ENCODE measurements at regions not wholly inside any gene's neighbourhood (a gene's known extent, or its start where the extent isn't known, plus 50 kb on each side); places are given as distances from the start of the nearest gene placed in this dataset.
"Not testable (repeated sequence)": the region's sequence is repeated elsewhere in the genome, so short reads cannot be mapped to it uniquely, and the experiment has no call there.

DNA sequence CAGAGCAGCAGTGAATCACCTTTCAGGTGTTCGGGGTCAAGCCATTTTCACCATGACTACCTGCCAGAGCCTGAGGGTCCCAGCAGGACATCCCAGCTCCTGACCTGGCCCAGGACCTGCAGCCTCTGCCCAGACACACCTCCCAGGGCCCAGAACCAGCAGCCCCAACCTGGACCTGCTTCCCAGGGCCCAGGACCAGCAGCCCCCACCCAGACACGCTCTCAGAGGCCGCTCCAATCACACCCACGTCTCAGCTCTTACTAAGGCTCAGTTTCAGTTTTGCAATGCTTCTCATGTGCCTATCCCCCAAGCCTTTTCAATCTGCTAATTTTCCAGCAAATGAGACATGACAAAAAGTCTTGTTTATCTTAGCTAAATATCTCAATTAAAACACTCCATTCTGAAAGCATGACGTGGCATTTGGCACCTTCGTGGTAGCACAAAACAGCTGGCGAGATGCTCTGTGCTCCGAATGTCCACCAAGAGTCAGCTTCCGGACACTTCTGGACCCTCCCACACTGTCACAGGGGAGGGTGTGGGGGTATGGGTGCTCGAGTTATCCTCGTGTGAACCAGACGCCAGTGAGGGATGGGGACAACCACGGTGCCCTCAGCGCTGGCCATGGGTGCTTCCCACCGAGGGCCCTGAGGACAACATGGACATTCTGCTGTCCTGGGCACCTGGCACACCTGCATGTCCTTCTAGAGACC is 253.2 kb downstream of the DLL1 start:
- TF ChIP-seq, protein P1, sequence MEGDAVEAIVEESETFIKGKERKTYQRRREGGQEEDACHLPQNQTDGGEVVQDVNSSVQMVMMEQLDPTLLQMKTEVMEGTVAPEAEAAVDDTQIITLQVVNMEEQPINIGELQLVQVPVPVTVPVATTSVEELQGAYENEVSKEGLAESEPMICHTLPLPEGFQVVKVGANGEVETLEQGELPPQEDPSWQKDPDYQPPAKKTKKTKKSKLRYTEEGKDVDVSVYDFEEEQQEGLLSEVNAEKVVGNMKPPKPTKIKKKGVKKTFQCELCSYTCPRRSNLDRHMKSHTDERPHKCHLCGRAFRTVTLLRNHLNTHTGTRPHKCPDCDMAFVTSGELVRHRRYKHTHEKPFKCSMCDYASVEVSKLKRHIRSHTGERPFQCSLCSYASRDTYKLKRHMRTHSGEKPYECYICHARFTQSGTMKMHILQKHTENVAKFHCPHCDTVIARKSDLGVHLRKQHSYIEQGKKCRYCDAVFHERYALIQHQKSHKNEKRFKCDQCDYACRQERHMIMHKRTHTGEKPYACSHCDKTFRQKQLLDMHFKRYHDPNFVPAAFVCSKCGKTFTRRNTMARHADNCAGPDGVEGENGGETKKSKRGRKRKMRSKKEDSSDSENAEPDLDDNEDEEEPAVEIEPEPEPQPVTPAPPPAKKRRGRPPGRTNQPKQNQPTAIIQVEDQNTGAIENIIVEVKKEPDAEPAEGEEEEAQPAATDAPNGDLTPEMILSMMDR (IDR thresholded peaks at IDR 0.05; ENCODE audit: insufficient read depth, low read depth, low read length, missing control alignments), result no peak
- no peak overlapping the region for H3K4me3 ChIP-seq (ENCODE audit: low read length)
- DNase-seq (ENCODE audit: low read depth), result no peak

DNA sequence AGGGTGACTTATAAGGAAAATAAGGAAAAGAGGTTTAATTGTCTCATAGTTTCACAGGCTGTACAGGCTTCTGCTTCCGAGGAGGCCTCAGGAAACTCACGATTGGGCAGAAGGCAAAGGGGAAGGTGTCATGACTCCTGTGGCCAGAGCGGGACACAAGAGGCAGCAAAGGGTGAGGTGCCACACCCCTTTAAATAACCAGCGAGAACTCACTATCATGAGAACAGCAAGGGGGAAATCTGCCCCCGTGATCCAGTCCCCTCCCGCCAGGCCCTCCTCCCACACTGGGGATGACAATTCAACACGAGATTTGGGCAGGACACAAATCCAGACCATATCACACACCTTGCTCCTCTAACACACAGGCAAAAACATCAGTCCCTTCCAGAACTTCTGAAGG is 254.0 kb downstream of the DLL1 start:
- no peak for DNase-seq (ENCODE audit: low read depth)
- H3K4me3 ChIP-seq (ENCODE audit: low read length), result no peak overlapping the region
- TF ChIP-seq, protein P1 (IDR thresholded peaks at IDR 0.05; ENCODE audit: insufficient read depth, low read depth, low read length, missing control alignments), result no peak

DNA sequence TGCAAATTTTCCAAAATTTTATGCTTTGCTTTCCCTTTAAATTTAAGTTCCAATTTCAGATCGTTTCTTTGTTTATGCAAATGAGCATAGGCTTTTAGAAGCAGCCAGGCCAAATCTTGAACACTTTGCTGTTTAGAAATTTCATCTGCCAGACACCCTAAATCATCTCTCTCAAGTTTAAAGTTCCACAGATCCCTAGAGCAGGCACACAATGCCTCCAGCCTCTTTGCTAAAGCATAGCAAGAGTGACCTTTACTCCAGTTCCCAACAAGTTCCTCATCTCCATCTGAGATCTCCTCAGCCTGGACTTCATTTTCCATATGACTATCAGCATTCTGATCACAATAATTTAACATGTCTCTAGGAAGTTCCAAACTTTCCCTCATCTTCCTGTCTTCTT is 254.5 kb downstream of the DLL1 start:
- DNase-seq (ENCODE audit: low read depth), result not testable (repeated sequence)

DNA sequence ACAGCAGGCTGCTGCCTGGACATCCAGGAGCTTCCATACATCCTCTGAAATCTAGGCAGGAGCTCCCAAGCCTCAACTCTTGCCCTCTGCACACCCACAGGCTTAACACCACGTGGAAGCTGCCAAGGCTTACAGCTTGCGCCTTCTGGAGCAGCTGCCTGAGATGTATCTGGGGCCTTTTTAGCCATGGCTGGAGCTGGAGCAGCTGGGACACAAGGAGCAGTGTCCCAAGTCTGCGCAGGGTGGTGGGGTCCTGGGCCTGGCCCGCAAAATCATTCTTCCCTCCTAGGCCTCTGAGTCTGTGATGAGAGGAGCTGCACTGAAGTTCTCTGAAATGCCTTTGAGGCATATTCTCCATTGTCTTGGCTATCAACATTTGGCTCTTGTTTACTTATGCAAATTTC is 255.0 kb downstream of the DLL1 start:
- no peak for DNase-seq (ENCODE audit: low read depth)
- no peak overlapping the region for H3K4me3 ChIP-seq (ENCODE audit: low read length)
- TF ChIP-seq, protein P1 (IDR thresholded peaks at IDR 0.05; ENCODE audit: insufficient read depth, low read depth, low read length, missing control alignments), result no peak

More for the DNA sequence above, 254.5 kb downstream of the DLL1 start:
- not testable (repeated sequence) for H3K4me3 ChIP-seq (ENCODE audit: low read length)

DNA sequence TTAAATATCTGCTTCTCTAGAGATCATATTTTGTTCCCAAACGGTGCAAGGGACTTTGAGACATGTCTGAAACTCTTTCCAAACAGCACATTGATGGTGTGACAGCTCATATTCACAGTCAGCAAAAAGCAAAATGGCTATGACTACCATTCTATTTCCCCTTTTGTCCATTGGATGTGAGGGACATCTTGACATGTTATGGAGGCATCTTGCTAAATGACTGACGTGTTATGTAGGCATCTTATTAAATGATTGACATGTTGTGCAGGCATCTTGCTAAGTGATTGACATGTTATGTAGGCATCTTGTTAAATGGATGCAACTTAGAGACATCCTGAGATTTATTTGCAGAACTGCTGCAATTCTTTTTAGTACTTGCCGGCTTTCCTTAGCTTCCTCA is 255.8 kb downstream of the DLL1 start:
- DNase-seq (ENCODE audit: low read depth), result no peak
- TF ChIP-seq, protein P1 (IDR thresholded peaks at IDR 0.05; ENCODE audit: insufficient read depth, low read depth, low read length, missing control alignments), result no peak
- H3K4me3 ChIP-seq (ENCODE audit: low read length), result no peak overlapping the region

DNA sequence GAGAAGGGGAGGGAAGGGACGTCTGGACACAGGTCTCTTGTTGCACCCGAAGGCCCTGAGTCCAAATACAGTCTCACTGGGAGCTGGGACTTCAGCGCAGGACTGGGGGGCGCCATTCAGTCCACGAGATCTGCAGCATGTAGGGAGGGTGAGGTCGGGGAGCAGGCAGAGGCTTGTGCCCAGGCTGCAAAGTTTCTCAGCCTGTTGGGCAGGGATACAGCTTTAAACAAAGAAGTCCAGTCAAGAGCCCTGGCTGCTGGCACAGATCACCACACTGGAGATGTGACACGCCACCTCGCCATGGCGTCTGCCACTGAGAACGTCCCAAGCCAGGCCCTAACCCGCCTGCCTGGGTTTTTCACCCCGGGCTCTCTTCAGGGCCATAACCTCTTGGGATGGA is 256.6 kb downstream of the DLL1 start:
- TF ChIP-seq, protein P1 (IDR thresholded peaks at IDR 0.05; ENCODE audit: insufficient read depth, low read depth, low read length, missing control alignments), result no peak
- DNase-seq (ENCODE audit: low read depth), result no peak

DNA sequence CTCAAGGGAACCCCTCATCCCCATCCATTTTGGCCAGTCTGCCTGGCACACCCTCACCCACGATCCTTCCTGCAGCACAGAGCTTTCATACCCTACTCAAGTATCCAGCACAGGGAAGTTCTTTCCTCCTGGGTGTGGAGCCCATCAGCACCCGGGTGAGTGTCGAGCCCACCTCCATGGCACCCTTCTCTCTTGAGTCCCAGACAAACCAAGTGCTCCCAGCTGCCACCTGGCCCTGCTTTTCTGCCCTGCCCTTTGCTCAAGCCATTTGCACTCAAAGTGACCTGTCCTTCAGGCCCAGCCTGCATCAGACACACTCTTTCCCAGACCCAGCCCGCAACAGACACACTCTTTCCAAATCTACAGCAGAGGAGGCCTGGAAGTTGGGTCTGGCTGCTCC is 257.2 kb downstream of the DLL1 start:
- TF ChIP-seq, protein P1 (IDR thresholded peaks at IDR 0.05; ENCODE audit: insufficient read depth, low read depth, low read length, missing control alignments), result no peak
- H3K4me3 ChIP-seq (ENCODE audit: low read length), result no peak overlapping the region
- DNase-seq (ENCODE audit: low read depth), result no peak

More for the DNA sequence above, 256.6 kb downstream of the DLL1 start:
- no peak overlapping the region for H3K4me3 ChIP-seq (ENCODE audit: low read length)

All from epithelial cell of esophagus (primary cell).